ENCODE measurements at regions not wholly inside any gene's neighbourhood (a gene's known extent, or its start where the extent isn't known, plus 50 kb on each side); places are given as distances from the start of the nearest gene placed in this dataset.

GRCh38 chr20:58143531-58143930 is 84.9 kb downstream of the ANKRD60 start:
- H3K36me3 Mint-ChIP-seq (ENCODE audit: low read depth), result no peaks in the 10 kb centered on the region
- H3K9me3 Mint-ChIP-seq, result no peaks in the 10 kb centered on the region
- peaks cover 27% of the 10 kb centered on the region for H3K27me3 Mint-ChIP-seq
- no peak overlapping the region for H3K4me3 Mint-ChIP-seq
- no peak overlapping the region for H3K27ac Mint-ChIP-seq
- no peaks in the 10 kb centered on the region for H3K4me1 Mint-ChIP-seq (ENCODE audit: low read depth)

- H3K36me3 Mint-ChIP-seq (ENCODE audit: low read depth), result no peaks in the 10 kb centered on the region
- no peaks in the 10 kb centered on the region for H3K9me3 Mint-ChIP-seq
- peaks cover 26% of the 10 kb centered on the region for H3K27me3 Mint-ChIP-seq
- no peaks in the 10 kb centered on the region for H3K4me1 Mint-ChIP-seq (ENCODE audit: low read depth)
- no peak overlapping the region for H3K4me3 Mint-ChIP-seq
- H3K27ac Mint-ChIP-seq, result no peak overlapping the region
Measured at GRCh38 chr20:58142843-58143185, 85.6 kb downstream of the ANKRD60 start.

GRCh38 chr20:58141971-58142842 is 86.2 kb downstream of the ANKRD60 start:
- no peaks in the 10 kb centered on the region for H3K9me3 Mint-ChIP-seq
- no peaks in the 10 kb centered on the region for H3K36me3 Mint-ChIP-seq (ENCODE audit: low read depth)
- peaks cover 23% of the 10 kb centered on the region for H3K27me3 Mint-ChIP-seq
- no peaks in the 10 kb centered on the region for H3K4me1 Mint-ChIP-seq (ENCODE audit: low read depth)
- H3K27ac Mint-ChIP-seq, result no peak overlapping the region
- no peak overlapping the region for H3K4me3 Mint-ChIP-seq

- no peaks in the 10 kb centered on the region for H3K36me3 Mint-ChIP-seq (ENCODE audit: low read depth)
- H3K4me1 Mint-ChIP-seq (ENCODE audit: low read depth), result no peaks in the 10 kb centered on the region
- H3K27me3 Mint-ChIP-seq, result peaks cover 24% of the 10 kb centered on the region
- H3K4me3 Mint-ChIP-seq, result no peak overlapping the region
- no peak overlapping the region for H3K27ac Mint-ChIP-seq
- H3K9me3 Mint-ChIP-seq, result no peaks in the 10 kb centered on the region
Measured at GRCh38 chr20:58141496-58141895, 87.0 kb downstream of the ANKRD60 start.

- Mint-ChIP-seq H3K27ac (no peak overlapping the region), H3K4me1 (ENCODE audit: low read depth) (no peaks in the 10 kb centered on the region), H3K27me3 (peaks cover 27% of the 10 kb centered on the region), H3K4me3 (no peak overlapping the region), H3K36me3 (ENCODE audit: low read depth) (no peaks in the 10 kb centered on the region), H3K9me3 (no peaks in the 10 kb centered on the region)
Measured at GRCh38 chr20:58140787-58141425, 87.5 kb downstream of the ANKRD60 start.

- H3K4me1 Mint-ChIP-seq (ENCODE audit: low read depth), result no peaks in the 10 kb centered on the region
- no peak overlapping the region for H3K27ac Mint-ChIP-seq
- no peaks in the 10 kb centered on the region for H3K36me3 Mint-ChIP-seq (ENCODE audit: low read depth)
- H3K27me3 Mint-ChIP-seq, result peaks cover 34% of the 10 kb centered on the region
- H3K9me3 Mint-ChIP-seq, result no peaks in the 10 kb centered on the region
- H3K4me3 Mint-ChIP-seq, result no peak overlapping the region
Measured at GRCh38 chr20:58139849-58140786, 88.3 kb downstream of the ANKRD60 start.

GRCh38 chr20:58138395-58138794 is 90.1 kb downstream of the ANKRD60 start:
- Mint-ChIP-seq H3K27me3 (peaks cover 47% of the 10 kb centered on the region), H3K36me3 (ENCODE audit: low read depth) (no peaks in the 10 kb centered on the region), H3K4me1 (ENCODE audit: low read depth) (no peaks in the 10 kb centered on the region), H3K4me3 (no peak overlapping the region), H3K27ac (no peak overlapping the region), H3K9me3 (no peaks in the 10 kb centered on the region)

- H3K36me3 Mint-ChIP-seq (ENCODE audit: low read depth), result no peaks in the 10 kb centered on the region
- no peak overlapping the region for H3K27ac Mint-ChIP-seq
- H3K27me3 Mint-ChIP-seq, result peaks cover 52% of the 10 kb centered on the region
- no peaks in the 10 kb centered on the region for H3K4me1 Mint-ChIP-seq (ENCODE audit: low read depth)
- H3K9me3 Mint-ChIP-seq, result no peaks in the 10 kb centered on the region
- H3K4me3 Mint-ChIP-seq, result no peak overlapping the region
Measured at GRCh38 chr20:58137651-58138265, 90.7 kb downstream of the ANKRD60 start.

- Mint-ChIP-seq H3K4me1 (ENCODE audit: low read depth) (no peaks in the 10 kb centered on the region), H3K4me3 (no peak overlapping the region), H3K27ac (no peak overlapping the region), H3K27me3 (peaks cover 56% of the 10 kb centered on the region), H3K9me3 (no peaks in the 10 kb centered on the region), H3K36me3 (ENCODE audit: low read depth) (no peaks in the 10 kb centered on the region)
Measured at GRCh38 chr20:58137236-58137635, 91.2 kb downstream of the ANKRD60 start.

GRCh38 chr20:58136149-58136484 is 92.3 kb downstream of the ANKRD60 start:
- H3K4me3 Mint-ChIP-seq, result no peak overlapping the region
- H3K4me1 Mint-ChIP-seq (ENCODE audit: low read depth), result peaks cover 5% of the 10 kb centered on the region
- H3K27me3 Mint-ChIP-seq, result peaks cover 68% of the 10 kb centered on the region
- H3K9me3 Mint-ChIP-seq, result no peaks in the 10 kb centered on the region
- no peaks in the 10 kb centered on the region for H3K36me3 Mint-ChIP-seq (ENCODE audit: low read depth)
- no peak overlapping the region for H3K27ac Mint-ChIP-seq

- Mint-ChIP-seq H3K9me3 (no peaks in the 10 kb centered on the region), H3K27me3 (peaks cover 70% of the 10 kb centered on the region), H3K4me3 (no peak overlapping the region), H3K36me3 (ENCODE audit: low read depth) (no peaks in the 10 kb centered on the region), H3K4me1 (ENCODE audit: low read depth) (peaks cover 5% of the 10 kb centered on the region), H3K27ac (no peak overlapping the region)
Measured at GRCh38 chr20:58135441-58136148, 92.9 kb downstream of the ANKRD60 start.

- no peak overlapping the region for H3K27ac Mint-ChIP-seq
- no peaks in the 10 kb centered on the region for H3K36me3 Mint-ChIP-seq (ENCODE audit: low read depth)
- H3K9me3 Mint-ChIP-seq, result no peaks in the 10 kb centered on the region
- peaks cover 72% of the 10 kb centered on the region for H3K27me3 Mint-ChIP-seq
- H3K4me3 Mint-ChIP-seq, result no peak overlapping the region
- H3K4me1 Mint-ChIP-seq (ENCODE audit: low read depth), result peaks cover 5% of the 10 kb centered on the region
Measured at GRCh38 chr20:58133020-58133808, 95.2 kb downstream of the ANKRD60 start.

GRCh38 chr20:58131551-58132142 is 96.8 kb downstream of the ANKRD60 start:
- Mint-ChIP-seq H3K4me1 (ENCODE audit: low read depth) (peaks cover 5% of the 10 kb centered on the region), H3K9me3 (no peaks in the 10 kb centered on the region), H3K4me3 (no peak overlapping the region), H3K27ac (no peak overlapping the region), H3K27me3 (peaks cover 75% of the 10 kb centered on the region), H3K36me3 (ENCODE audit: low read depth) (no peaks in the 10 kb centered on the region)
